ENCODE measurements at regions not wholly inside any gene's neighbourhood (a gene's known extent, or its start where the extent isn't known, plus 50 kb on each side); places are given as distances from the start of the nearest gene placed in this dataset.

DNA sequence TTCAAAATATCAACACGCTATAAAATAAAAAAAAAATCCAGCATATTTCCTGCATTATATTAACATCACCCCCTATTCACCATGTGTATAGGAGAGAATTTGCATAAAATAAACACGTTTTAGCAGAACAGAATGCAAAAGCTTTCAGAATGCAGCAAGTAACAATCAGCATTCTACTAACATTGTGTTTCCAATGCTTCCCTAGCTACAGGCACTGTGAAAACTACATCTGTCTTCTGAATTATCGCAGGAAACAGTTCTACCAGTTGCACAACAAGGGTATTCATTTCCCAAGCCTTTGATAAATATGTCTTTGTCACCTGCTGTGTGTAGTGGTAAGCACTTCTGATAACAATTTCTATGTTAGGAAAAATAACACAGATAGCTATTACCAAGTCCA is 1015.8 kb downstream of the CDH18 start:
- Mint-ChIP-seq H3K27ac (no peak overlapping the region), H3K27me3 (no peaks in the 10 kb centered on the region)

DNA sequence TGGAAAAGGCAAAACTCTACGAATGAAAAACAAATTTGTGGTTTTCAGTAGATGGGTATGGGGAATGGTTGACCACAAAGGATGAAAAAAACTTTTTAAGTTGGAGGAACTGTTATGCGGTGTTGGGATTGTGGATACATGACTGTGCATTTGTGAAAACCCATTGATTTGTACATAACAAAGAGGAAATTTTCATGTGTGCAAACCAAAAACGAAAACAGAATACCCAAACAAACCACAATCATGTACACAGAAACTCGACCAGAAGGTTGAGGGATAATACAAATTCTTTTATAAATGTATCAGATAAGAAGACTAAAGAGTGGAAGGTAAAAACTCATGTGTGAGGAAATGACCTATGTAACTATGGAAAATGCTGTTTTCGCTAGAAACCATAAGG is 1012.4 kb downstream of the CDH18 start:
- no peak overlapping the region for H3K27ac Mint-ChIP-seq
- no peak for ATAC-seq (replicated peaks)
- H3K4me3 Mint-ChIP-seq = no peak overlapping the region
- no peaks in the 10 kb centered on the region for H3K27me3 Mint-ChIP-seq
- H3K36me3 Mint-ChIP-seq (ENCODE audit: low read depth) = no peaks in the 10 kb centered on the region
- H3K9me3 Mint-ChIP-seq = no peaks in the 10 kb centered on the region
- H3K4me1 Mint-ChIP-seq = no peaks in the 10 kb centered on the region

More for the DNA sequence above, 1015.8 kb downstream of the CDH18 start:
- Mint-ChIP-seq H3K9me3 (no peaks in the 10 kb centered on the region), H3K4me3 (no peak overlapping the region), H3K36me3 (ENCODE audit: low read depth) (no peaks in the 10 kb centered on the region), H3K4me1 (no peaks in the 10 kb centered on the region)
- ATAC-seq (replicated peaks) = no peak

DNA sequence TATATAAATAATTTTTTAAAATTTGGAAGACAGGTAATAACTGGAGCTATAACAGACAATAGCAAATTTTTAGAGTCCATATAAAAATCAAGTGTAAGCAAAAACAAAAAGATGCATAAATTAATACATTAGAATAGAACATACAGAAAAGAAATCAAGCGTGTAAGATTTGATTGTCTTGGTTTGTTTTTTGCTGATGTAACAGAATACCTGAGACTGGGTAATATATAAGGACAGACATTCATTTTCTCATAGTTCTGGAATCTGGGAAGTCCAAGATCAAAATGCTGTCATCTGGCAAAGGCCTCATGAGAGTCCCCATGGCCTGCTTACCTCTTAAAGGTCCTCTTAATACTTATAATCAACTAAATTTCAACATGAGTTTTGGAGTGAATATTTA is 1010.1 kb downstream of the CDH18 start:
- H3K9me3 Mint-ChIP-seq = no peaks in the 10 kb centered on the region
- H3K27me3 Mint-ChIP-seq = no peaks in the 10 kb centered on the region
- H3K36me3 Mint-ChIP-seq (ENCODE audit: low read depth) = no peaks in the 10 kb centered on the region
- ATAC-seq (replicated peaks) = no peak
- no peak overlapping the region for H3K4me3 Mint-ChIP-seq
- no peak overlapping the region for H3K27ac Mint-ChIP-seq
- no peaks in the 10 kb centered on the region for H3K4me1 Mint-ChIP-seq

DNA sequence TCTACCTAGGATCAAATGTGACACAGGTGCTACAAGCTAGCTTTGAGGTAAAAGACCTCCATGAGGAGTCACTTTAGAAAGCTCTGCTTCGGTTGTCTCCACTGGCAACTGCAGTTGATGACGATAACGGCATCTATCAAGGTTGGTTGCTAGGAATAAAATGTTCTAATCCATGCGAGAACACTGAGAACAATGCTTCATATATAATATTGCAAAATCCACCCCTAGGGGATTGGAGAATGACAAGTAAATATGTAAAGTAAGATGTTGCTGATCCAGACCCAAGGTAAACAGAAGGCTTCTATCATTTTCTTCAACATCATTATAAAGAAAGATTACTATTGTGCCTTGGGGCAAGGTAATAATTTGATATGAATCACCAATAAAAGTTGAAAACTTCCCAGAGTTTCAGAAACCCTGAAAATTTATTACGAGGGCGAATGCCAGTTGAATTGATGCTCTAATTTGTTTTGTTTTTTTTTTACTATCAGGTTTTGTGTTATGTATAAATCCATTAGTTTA is 1003.4 kb downstream of the CDH18 start:
- no peaks in the 10 kb centered on the region for H3K27me3 Mint-ChIP-seq
- H3K27ac Mint-ChIP-seq = no peak overlapping the region
- no peak overlapping the region for H3K4me3 Mint-ChIP-seq

DNA sequence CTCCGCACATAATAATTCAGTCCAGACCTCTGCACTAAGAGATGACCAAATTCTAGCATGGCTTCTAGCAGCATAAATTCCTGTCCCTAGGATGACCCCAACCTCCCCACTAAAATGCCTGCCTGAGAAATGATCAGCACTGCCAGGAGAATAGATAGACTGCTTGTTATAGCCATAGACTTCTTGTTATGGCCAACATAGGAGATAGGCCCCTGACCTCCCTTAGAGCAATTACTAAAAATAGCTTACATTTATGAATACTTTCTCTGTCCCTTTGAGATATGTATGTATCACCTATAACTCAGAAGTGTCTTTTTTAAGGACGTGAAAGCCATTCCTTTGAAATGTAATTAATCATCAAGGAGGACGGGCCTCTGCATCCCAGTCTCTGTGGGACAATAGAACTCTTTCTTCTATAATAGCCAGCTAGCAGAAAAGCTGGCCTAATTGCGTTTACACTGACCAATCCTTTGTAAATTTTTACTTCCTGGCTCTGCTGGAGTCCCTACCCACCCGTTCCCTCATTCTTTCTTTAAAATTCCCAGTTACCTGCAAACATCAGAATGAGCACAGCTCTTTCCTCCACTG is 1002.7 kb downstream of the CDH18 start:
- no peaks in the 10 kb centered on the region for H3K27me3 Mint-ChIP-seq
- no peak overlapping the region for H3K27ac Mint-ChIP-seq
- ATAC-seq (replicated peaks) = no peak
- H3K9me3 Mint-ChIP-seq = no peaks in the 10 kb centered on the region
- H3K4me1 Mint-ChIP-seq = no peaks in the 10 kb centered on the region
- H3K36me3 Mint-ChIP-seq (ENCODE audit: low read depth) = no peaks in the 10 kb centered on the region
- no peak overlapping the region for H3K4me3 Mint-ChIP-seq

More for the DNA sequence above, 1003.4 kb downstream of the CDH18 start:
- no peaks in the 10 kb centered on the region for H3K36me3 Mint-ChIP-seq (ENCODE audit: low read depth)
- no peaks in the 10 kb centered on the region for H3K9me3 Mint-ChIP-seq
- no peaks in the 10 kb centered on the region for H3K4me1 Mint-ChIP-seq
- no peak for ATAC-seq (replicated peaks)

DNA sequence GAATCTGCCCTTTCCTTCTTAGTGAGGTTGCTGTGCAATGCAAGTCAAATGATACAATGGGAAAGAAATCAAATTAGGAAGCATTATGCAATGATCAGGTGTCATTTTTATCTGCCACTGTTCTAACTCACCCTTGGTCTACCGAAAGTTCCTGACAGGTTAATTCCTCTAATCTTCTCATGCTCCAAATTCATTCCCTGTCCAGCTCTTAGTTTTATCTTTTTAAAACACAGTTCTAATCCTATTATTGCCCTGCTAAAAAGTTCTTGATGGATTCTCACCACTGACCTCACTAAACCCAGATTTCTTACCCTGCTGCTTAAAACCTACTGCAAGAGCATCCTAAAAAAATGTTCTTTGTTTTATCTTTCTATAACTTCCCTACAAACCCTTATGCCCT is 1000.9 kb downstream of the CDH18 start:
- no peak overlapping the region for H3K4me3 Mint-ChIP-seq
- ATAC-seq (replicated peaks) = no peak
- no peaks in the 10 kb centered on the region for H3K4me1 Mint-ChIP-seq
- H3K27ac Mint-ChIP-seq = no peak overlapping the region
- no peaks in the 10 kb centered on the region for H3K9me3 Mint-ChIP-seq
- no peaks in the 10 kb centered on the region for H3K27me3 Mint-ChIP-seq
- H3K36me3 Mint-ChIP-seq (ENCODE audit: low read depth) = no peaks in the 10 kb centered on the region

DNA sequence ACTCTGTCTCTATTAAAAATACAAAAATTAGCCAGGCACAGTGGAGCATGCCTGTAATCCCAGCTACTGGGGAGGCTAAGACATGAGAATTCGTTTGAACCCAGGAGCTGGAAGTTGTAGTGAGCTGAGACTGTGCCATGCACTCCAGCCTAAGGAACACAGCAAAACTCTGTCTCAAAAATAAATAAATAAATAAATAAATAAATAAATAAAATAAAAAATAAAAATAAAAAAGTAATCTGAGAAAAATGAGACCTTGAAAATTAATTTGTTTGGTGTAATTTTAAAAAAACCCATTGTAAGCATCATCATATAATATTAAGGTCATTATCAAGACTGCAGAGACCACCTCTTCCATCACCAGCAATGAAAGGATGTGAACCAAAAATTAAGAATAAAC is 997.1 kb downstream of the CDH18 start:
- H3K9me3 Mint-ChIP-seq = peaks cover 3% of the 10 kb centered on the region
- H3K36me3 Mint-ChIP-seq (ENCODE audit: low read depth) = no peaks in the 10 kb centered on the region
- H3K4me1 Mint-ChIP-seq = no peaks in the 10 kb centered on the region
- no peaks in the 10 kb centered on the region for H3K27me3 Mint-ChIP-seq
- H3K4me3 Mint-ChIP-seq = no peak overlapping the region
- ATAC-seq (replicated peaks) = no peak
- H3K27ac Mint-ChIP-seq = no peak overlapping the region

DNA sequence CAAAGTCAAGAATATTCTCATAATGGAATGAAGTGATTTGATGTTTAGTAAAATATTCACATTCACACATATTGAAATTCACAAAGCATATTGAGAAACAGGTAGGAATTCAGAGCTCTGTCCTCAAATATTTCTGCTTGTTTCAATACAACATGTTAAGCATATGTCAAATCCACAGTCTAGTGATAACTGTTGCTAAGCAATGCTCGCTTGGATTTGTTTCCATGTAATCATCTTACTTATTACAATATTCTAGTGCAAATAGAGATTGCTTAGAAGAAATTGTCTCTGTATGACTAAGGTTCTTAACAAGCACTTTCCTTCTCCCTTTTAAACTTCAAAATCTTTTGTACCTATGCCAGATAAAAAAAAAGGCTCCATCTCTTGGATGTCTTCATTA is 995.7 kb downstream of the CDH18 start:
- Mint-ChIP-seq H3K4me3 (no peak overlapping the region), H3K4me1 (no peaks in the 10 kb centered on the region), H3K36me3 (ENCODE audit: low read depth) (no peaks in the 10 kb centered on the region), H3K9me3 (peaks cover 3% of the 10 kb centered on the region), H3K27me3 (no peaks in the 10 kb centered on the region), H3K27ac (no peak overlapping the region)
- ATAC-seq (replicated peaks) = no peak

DNA sequence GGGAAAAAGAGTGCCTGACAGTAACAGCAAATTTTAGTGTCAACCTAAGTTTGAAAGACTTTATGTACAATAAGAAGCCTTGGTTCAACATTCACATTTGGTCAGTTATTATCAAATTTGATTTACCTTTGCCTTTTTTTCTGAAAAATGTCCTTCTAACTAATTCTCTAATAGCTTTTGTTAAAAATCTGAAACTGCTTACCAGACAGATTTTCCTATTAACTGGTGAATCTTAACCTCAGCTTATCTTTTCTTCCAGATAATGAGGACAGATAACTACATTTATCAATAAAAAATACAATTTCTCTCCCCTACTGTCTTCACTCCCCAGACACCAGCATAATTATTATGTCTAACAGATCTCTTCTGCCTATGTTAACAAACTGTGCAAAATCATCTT is 988.5 kb downstream of the CDH18 start:
- H3K4me3 Mint-ChIP-seq = no peak overlapping the region
- no peak for ATAC-seq (replicated peaks)
- H3K4me1 Mint-ChIP-seq = no peaks in the 10 kb centered on the region
- no peak overlapping the region for H3K27ac Mint-ChIP-seq
- H3K36me3 Mint-ChIP-seq (ENCODE audit: low read depth) = no peaks in the 10 kb centered on the region
- no peaks in the 10 kb centered on the region for H3K27me3 Mint-ChIP-seq
- H3K9me3 Mint-ChIP-seq = peaks cover 4% of the 10 kb centered on the region

DNA sequence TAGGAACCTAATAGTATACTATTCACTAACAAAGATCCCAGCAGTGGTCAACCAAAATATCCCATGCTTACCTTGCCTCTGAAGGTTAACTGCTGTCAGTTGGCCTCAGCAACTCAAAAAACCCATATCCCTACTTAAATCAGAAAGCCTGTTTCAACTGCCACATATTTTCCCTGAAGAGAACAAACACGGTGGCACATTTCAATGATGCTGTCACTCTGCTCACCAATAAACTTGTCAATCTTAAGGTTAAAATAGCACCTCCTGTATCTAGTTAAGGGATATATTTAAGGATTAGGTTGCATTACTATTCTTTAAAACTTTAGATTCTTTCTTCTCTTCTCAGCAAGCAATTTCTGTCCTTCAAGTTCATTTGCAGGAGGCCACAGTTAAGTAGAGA is 986.9 kb downstream of the CDH18 start:
- H3K27me3 Mint-ChIP-seq = no peaks in the 10 kb centered on the region
- H3K27ac Mint-ChIP-seq = no peak overlapping the region
- no peak for ATAC-seq (replicated peaks)

DNA sequence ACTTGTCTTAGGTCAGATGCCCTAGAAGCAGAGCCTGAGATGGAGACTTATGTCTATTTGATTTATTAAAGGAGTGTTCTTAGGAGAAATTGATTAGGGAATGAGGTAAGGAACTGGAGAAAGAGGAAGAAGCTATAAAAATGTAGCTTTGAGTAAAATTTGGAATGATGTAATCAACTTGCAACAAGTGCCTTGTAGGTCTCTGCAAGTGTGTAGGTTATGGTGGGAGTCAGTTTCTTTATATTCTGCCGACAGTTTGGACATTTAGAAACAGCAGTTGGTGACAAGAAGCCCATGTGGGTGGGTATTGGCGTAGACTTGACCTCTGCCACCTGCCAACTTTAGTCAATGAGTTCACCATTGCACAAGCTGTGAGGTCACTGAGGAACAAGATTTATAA is 986.5 kb downstream of the CDH18 start:
- no peak for ATAC-seq (replicated peaks)
- H3K9me3 Mint-ChIP-seq = peaks cover 9% of the 10 kb centered on the region
- no peaks in the 10 kb centered on the region for H3K27me3 Mint-ChIP-seq
- H3K27ac Mint-ChIP-seq = no peak overlapping the region
- no peak overlapping the region for H3K4me3 Mint-ChIP-seq
- H3K36me3 Mint-ChIP-seq (ENCODE audit: low read depth) = no peaks in the 10 kb centered on the region
- H3K4me1 Mint-ChIP-seq = no peaks in the 10 kb centered on the region

More for the DNA sequence above, 986.9 kb downstream of the CDH18 start:
- Mint-ChIP-seq H3K36me3 (ENCODE audit: low read depth) (no peaks in the 10 kb centered on the region), H3K4me3 (no peak overlapping the region), H3K4me1 (no peaks in the 10 kb centered on the region), H3K9me3 (peaks cover 9% of the 10 kb centered on the region)

DNA sequence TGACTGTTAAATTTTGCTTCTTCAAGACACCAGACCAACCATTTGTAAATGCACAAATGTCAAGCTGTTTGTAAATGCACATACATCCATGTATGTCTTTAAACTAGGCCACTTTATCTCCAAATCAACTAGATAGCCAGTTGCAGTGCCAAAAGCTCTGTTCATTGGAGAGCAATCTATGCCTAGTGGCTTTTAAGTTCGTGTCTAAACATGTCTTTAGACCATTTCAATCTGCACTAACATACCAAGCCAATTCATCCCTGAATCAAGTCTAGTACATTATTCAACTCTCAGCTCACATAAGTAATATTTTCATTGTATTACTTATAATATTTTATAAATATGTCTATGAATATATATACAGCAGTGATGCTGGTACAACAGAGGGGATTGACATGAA is 985.9 kb downstream of the CDH18 start:
- H3K4me3 Mint-ChIP-seq = no peak overlapping the region
- H3K27ac Mint-ChIP-seq = no peak overlapping the region
- no peaks in the 10 kb centered on the region for H3K4me1 Mint-ChIP-seq
- no peaks in the 10 kb centered on the region for H3K36me3 Mint-ChIP-seq (ENCODE audit: low read depth)
- no peak for ATAC-seq (replicated peaks)
- peaks cover 9% of the 10 kb centered on the region for H3K9me3 Mint-ChIP-seq
- no peaks in the 10 kb centered on the region for H3K27me3 Mint-ChIP-seq

DNA sequence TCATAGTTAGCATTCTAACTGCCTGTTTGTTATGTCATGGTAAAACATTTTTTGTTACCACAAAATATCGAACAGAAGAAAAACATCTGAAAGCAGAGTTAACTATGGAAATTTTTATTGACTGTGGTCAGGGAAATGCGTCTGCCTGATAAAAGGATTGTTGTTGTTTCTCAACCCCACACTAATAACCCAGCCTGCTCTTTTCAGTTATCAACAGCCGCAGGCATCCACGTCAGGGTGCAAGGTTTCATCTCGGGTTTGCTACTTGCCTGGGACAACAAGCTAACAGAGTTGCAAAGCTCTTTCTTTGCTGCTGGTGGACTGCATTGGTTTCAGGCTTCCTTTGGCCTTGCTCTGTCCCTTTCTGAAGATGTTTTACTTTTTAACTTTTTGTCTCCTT is 969.2 kb downstream of the CDH18 start:
- Mint-ChIP-seq H3K4me3 (no peak overlapping the region), H3K36me3 (ENCODE audit: low read depth) (no peaks in the 10 kb centered on the region), H3K27ac (no peak overlapping the region), H3K27me3 (no peaks in the 10 kb centered on the region), H3K9me3 (peaks cover 4% of the 10 kb centered on the region), H3K4me1 (no peaks in the 10 kb centered on the region)
- ATAC-seq (replicated peaks) = no peak

DNA sequence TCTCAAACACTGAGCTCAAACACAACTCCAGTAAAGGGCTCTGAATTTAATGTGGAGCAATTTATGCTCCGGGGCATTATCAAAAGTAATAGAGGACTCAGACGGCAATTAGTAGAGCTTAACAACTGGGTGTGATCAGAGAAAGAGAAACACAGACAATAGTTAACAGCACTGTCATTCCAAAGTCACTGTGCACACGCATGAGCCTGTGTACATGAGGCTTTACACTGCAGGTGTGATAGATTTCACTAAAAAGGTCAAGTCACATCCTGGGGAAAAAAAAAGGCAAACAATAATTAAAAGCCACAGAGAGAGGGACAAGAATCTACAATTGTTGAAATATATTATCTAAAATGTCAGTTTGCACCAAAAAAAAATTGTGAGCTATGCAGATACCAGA is 956.5 kb downstream of the CDH18 start:
- ATAC-seq (replicated peaks) = no peak
- Mint-ChIP-seq H3K36me3 (ENCODE audit: low read depth) (no peaks in the 10 kb centered on the region), H3K4me3 (no peak overlapping the region), H3K27ac (no peak overlapping the region), H3K4me1 (no peaks in the 10 kb centered on the region), H3K27me3 (no peaks in the 10 kb centered on the region), H3K9me3 (peaks cover 8% of the 10 kb centered on the region)

DNA sequence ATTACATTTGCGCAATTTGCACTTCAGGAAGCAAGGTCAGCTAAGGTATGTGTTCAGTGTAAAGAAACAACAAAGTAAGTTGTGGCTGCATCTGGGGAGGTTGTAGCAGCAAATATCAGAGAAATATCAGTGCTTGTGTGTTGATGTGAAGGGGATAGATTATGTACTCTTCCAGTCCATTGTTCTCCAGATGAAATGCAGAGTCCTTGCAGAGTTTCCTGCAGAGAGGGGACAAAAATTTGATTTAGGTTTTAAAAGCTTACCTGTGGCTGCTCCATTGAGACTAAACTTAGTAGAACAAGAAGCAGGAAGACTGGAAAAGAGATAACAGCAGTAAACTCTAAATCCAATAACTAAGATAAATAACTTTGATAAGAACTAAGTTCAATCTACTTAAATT is 952.2 kb downstream of the CDH18 start:
- no peaks in the 10 kb centered on the region for H3K36me3 Mint-ChIP-seq (ENCODE audit: low read depth)
- peaks cover 12% of the 10 kb centered on the region for H3K9me3 Mint-ChIP-seq
- no peak for ATAC-seq (replicated peaks)
- H3K27ac Mint-ChIP-seq = no peak overlapping the region
- no peaks in the 10 kb centered on the region for H3K27me3 Mint-ChIP-seq
- H3K4me1 Mint-ChIP-seq = no peaks in the 10 kb centered on the region
- H3K4me3 Mint-ChIP-seq = no peak overlapping the region

DNA sequence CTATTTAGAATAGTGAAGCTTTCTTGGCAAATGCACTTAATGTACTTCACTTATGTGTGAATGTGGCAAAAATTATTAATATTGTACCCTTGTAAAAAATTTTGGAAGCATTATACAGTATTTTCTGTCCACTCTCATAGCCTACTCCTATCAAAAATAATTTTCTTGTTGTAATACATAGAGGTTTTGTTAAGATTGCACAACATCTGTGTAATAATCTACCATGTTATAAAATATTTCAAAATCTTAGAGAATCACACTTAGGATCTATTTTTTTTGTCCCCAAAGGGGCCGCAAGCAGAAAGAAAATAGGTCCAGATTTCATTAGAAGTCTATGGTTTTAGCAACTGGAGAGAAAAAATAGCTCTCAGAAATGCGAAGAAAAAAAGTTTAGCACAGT is 945.9 kb downstream of the CDH18 start:
- H3K36me3 Mint-ChIP-seq (ENCODE audit: low read depth) = no peaks in the 10 kb centered on the region
- ATAC-seq (replicated peaks) = no peak
- H3K9me3 Mint-ChIP-seq = peaks cover 8% of the 10 kb centered on the region
- no peak overlapping the region for H3K4me3 Mint-ChIP-seq
- H3K27ac Mint-ChIP-seq = no peak overlapping the region
- no peaks in the 10 kb centered on the region for H3K4me1 Mint-ChIP-seq
- no peaks in the 10 kb centered on the region for H3K27me3 Mint-ChIP-seq

All from activated T-helper 17 cell treated with anti-CD3 and anti-CD28 coated beads, Interleukin-2, amount 50 U/mL, for 72 hours (primary cell).